Inferior parietal cortex (tissue), 1 donor: ENCODE measurements at regions not wholly inside any gene's neighbourhood (a gene's known extent, or its start where the extent isn't known, plus 50 kb on each side); places are given as distances from the start of the nearest gene placed in this dataset.
"Not testable (repeated sequence)": the region's sequence is repeated elsewhere in the genome, so short reads cannot be mapped to it uniquely, and the experiment has no call there.

Experiments used
- DNase-seq: peaks from one replicate; pipeline ENCODE4 v3.0.0-alpha.2; 2016; ENCODE audit errors: extremely low spot score

DNA sequence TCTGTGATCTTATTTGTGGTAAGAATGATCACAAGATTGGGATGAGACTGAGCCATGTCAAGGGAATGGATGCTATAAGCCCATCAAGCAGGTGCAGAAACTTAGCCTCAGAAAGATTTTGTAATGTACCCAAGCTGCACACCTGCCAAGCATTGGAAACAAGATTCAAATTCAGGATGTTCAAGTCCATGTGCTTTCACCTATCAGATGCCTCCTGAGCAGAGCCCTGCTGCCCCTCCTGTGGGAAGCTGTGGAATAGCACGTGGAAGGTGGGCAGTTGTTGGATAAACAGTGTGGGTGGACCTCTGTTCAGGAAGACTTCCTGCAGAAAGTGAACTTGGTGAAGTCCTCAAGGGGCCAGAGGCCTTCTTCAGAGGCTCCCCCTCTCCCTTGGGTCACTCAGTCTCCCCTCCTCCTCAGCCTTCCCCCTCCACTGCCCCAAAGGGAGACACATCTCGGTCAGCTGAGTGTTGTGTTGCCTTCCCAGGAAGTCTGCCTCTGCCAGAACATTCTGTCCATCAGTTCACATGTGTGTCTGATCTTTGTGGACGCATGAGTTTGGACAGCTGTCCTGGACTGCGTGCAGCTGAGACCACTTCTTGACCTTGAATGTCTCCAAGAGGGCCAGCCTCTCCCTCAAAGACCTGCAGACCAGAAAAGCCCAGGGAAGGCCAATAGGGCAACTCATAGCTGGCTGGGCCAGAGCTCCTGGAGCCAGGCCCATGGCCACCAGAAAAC lies 186.1 kb downstream of the INHBB start:
- DNase-seq: no peak

DNA sequence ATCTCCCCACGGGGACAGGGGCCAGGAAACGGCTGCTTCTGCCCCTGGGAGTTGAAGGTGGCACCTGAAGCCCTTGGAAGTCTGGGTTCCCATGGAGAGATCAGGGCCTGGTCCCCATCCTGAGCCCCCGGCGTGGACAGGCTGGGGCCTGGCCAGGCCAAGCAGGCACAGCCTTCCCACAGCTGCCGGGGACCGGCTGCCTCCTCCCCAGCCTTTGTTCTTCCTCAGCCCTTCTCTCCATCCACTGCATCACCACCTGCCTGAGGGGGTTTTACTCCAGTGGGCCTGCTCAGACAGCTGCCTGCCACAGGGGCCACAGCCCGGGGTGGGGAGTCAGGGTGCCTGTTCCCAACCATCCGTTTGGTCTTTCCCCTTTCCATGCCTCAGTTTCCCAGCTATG lies 187.7 kb downstream of the INHBB start:
- DNase-seq: no peak

DNA sequence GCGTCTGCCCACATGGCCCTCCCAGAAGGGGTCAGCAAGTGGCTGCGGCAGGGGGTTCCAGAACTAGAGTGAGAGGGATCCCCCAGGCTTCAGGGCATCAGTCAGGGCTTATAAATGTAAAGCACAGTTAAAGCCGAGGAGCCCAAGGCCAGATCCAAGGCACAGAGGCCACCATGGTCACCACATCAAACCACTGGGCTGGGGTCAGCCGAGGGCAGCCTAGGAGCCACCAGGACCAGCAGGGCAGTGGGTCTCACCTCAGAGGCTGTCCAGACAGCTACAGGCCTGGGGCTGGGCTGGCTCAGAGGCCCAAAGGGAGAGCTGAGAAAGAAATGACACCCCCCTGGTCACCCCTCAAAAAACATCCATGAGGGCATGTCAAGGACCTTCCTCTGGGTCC lies 188.5 kb downstream of the INHBB start:
- no peak for DNase-seq

DNA sequence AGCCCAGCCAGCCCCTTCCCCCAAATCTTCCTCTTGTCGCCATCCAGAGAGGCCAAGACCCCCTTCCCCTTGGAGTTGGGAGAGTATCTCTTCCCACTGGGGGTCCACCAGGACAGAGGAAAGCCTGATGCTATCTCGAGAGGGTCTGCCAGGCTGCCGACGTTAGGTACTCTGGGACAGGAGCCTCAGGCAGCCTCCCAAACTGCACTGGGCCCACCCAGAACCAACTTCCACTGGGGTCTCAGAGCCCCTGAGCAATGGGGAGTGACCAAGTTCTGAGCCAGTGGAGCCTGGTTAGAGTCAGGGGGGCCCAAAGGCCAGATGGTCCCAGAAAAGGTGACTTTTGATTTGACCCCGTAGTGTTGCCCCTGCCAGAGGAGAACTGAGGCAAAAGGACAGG lies 189.1 kb downstream of the INHBB start:
- DNase-seq: no peak

DNA sequence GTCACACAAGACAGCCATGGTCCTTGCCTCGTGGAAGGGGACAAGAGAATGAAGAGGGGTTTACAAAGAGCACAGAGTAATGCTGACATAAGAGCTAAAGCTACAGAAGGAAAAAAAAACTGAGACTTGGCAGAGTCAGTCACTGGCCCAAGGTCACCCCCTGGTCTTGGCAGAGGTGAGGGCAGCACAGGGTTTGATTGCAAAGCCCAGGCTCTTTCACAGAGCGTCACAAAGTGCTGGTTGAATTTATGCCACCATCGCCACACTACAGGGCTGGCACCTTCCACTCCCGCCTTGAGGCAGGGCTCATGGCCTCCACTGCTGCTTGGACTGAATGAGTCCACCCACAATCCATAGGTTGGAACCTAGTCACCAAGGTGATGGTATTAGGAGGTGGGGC lies 190.2 kb downstream of the INHBB start:
- DNase-seq: no peak

DNA sequence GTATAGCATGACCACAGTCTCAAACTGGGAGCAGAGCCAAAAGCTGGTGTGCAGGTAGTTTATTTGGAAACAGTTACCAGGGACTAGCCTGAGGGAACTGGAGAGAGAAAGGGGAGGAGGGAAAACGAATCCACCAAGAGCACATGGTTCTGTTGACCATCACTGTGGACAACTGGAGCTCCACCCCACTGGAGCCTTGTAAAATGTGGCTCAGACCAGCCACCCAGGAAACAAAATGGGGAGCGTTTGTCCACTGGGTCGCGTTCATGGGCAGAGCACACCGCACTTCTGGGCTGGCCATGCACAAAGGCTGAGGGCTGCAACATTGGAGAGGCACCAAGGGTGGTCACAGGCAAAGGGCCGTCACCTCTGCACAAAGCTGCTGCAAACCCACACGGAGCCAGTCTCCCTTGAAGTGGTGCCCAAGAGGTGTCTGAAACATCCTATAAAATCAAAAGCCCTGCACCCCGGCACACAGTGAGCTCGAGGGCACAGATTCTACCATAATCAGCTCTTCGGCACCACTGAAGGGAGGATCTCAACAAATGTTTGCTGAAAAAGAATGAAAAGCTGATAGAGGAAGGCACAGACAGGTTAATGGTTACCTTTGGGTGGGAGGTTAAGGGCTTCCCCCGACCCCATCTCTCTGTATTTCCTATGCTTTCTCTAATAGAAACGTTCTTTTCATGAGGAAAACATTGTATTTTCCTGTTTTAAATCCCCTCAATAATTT lies 192.9 kb downstream of the INHBB start:
- no peak for DNase-seq

DNA sequence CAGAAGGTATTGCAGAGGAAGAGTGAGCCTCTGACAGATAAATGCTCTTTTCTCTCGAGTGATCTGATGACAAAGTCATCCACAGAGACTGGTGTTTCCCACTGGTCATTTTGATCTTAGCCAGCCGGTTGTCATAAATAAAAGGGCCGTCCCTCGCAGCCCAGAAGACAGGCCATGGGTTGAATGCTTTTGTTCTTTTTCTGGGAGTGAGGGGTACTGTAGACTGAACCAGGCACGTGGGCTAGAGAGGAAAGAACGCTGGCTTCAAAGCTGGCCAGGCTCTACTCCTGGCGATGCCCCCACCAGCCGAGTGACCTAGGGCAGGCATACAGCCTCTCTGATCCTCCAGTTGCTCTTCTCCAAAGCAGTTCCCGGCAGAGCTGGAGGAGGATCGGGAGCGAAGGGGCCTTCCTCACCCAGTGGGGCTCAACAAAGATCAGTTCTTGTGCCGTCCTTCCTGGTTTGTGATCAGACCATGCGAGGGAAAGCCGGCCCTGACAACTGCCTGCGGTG lies 193.5 kb downstream of the INHBB start:
- no peak for DNase-seq

DNA sequence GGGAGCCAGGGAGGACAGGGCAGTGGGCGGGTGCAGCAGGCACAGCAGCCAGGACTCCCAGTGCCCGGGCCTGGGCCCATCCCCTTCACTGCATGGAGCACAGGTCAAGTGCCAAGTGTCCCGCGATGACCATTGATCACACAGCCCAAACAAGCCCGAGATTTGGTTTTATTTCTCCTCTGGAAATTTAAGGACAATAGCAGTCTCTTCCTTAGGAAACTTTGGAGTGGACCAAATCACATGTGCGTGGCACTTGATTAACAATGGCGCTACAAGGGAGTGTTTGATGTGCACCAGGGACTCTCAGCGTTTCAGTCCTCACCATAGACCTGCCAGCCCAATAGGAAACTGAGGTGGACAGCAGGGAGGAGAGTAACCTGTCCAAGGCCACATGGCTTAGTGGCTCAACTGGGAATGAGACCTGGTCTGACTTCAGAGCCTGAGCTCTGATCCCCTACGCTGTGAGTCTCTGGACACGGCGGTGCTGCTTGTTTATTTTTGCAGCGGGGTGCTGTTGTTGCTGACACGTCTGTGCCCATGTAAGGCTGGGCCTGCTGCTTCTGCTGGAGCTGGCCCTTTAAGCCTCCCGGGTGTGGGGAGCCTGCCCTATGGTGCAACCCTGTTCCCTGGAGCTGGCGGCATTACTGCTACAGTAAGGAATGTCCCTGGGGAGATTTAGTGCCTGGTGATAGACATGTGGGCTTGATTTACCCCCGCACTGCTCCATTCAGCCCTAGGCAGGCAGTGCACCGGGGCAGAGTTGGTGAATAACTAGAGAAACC lies 194.2 kb downstream of the INHBB start:
- DNase-seq: no peak

DNA sequence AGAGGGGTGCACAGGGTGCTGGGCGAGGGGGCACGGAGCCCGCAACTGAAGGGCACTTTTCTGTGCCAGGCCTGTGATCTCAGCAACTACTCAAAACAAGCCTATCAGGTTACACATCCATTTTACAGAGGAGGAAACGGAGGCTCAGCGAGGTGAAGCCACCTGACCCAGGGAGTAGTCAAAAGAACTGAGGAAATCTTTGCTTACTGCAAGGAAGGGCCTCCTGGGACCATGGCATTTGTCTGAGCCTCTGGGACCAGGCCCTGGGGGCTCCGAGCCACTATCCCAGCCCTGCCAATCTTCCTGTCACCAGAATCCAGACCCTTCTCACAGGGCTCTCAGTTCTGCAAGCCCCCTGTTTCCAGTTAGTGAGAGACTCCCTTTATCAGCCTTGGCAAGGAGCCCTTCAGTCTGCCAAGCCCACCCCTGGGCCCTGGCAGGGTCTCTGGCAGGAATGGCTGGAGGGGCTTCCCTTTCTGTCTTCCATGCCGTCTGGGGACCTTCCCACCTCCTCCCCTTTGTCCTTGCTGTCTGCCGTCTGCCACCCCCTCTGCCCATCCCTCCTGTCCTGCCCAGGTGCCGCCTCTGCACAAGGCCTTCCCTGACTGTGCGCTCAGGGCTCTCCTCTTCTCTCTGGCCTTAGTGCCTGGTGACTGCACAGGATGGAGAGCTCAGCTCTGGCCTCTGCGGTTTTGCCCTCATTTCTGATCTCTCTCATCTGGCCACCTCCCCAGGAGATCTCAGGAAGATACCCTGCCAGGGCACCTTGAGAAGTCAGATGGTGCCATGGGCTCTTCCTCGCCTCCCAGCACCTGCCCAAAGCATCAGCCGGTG lies 194.7 kb upstream of the GLI2 start:
- DNase-seq: no peak

DNA sequence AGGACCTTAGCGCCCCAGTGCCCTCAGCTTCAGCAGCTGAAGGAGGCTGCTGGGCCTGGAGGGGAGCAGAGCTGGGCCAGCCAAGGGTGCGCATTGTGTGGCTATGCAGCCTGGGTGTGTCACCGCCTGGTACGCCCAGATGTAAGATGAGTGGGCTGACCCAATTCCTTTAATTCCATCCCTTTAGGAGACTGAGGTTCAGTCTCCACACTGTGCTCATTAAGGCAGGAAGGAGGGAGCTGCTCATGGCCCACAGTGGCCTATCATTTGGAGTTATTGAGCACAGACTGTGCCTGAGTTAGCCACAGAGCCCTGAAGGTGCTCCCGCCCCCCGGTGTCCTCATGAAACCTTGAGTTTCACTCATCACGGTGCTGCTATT lies 194.1 kb upstream of the GLI2 start:
- DNase-seq: no peak

DNA sequence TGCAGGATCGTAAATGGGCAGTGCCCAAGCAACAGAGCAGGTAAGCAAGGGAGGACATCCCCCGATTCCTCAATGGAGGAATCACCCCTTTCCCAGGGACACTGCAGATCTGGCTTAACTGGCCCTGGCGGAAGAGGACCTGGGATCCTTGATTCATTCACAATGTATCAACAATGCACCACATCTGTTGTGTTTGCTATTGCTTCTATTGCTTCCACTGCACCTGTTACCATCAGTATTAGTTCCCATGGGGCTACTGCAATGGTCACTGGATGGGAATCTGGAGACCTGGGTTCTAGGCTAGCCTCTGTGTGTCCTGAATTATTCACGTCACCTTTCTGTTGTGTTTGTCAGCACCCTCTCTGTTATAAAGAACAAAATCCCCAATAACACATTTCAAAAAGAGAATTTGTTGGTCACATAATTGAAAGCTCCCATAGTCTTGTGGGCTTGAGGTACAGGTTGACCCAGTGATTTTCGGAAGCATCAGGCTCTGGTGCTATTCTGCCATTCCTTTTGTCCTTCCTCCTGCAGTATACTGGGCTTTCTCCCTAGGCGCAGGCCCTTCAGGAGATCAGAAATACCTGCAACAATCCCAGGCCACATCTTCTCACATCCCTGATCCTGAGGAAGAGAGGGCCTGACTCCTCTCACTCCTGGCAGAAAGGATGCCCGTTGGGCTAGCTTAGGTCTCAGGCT lies 193.5 kb upstream of the GLI2 start:
- no peak for DNase-seq

DNA sequence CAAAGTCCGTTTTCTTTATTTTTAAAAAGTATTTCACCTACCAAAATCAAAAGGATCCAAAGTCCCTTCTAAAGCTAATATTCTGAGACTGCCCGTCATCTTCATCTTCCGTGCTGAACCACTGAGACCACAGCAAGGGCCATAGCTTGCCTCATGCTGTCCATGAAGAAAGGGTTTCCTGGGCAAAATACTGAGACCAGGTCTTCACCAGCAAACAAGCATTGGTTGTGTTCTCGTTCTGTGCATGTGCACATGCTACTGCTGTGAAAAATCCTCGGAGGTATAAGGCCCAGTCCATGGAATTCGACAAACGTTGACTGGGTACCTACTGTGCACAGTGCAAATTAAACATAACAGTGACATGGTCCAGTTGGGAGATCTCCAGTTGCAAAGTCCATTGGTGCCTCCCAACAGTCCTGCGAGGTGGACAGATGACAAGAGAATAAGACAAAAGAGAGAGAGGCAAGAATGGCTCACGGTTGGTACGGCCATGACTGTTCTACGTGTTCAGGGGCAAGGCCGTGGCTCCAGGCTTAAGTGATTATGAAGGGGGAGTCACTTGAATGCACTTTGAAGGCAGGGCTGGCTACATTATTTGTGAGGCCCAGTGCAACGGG lies 192.6 kb upstream of the GLI2 start:
- DNase-seq: no peak

DNA sequence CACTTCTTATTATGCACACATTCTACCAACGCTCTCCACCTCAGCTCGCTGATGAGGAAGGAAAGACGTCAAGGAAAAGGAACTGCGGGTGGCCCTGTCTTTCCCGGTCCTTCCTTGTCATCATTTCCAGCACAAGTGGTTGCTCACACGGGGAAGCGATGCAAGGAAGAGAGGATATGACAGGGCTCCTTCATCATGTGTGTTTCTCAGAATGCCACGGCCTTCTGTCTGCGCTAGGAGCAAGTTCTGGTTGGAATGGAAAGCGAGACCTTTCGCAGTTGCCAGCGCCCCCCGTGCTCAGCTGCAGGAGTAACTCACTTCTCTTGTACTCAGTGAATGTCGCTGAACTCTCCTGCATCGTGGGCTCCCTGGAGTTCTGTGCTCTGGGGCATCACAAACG lies 191.8 kb upstream of the GLI2 start:
- no peak for DNase-seq

DNA sequence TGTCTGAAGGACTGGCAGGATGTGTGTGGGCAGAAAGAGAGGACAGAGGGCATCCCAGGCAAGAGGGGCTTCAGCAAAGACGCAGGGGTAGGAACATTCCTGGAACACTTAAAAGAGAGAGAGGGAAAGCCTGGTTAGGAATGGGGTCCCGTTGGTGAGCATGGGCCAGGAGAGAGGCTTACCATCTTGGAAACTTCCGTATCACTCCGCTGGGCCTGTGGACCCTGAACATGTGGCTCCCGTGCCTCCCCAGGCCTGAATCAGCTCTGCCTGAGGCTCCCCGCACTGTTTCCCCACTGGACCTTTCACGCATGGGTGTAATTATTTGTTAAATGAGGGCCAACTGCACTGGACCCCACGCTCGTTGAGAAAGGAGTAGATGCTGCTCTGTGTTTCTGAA lies 191.1 kb upstream of the GLI2 start:
- no peak for DNase-seq

DNA sequence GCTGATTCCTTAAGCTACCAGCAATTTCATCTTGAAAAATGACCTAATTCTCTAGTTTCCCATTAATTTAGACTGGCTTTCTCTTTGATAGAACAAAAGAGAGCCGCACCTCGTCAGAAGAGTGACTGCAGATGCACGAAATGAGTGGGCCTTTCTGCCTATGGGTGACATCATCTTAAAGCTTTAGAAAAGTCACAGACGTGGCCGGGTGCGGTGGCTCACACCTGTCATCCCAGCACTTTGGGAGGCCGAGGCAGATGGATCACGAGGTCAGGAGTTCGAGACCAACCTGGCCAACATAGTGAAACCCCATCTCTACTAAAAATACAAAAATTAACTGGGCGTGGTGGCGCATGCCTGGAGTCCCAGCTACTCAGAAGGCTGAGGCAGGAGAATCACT lies 190.7 kb upstream of the GLI2 start:
- not testable (repeated sequence) for DNase-seq

DNA sequence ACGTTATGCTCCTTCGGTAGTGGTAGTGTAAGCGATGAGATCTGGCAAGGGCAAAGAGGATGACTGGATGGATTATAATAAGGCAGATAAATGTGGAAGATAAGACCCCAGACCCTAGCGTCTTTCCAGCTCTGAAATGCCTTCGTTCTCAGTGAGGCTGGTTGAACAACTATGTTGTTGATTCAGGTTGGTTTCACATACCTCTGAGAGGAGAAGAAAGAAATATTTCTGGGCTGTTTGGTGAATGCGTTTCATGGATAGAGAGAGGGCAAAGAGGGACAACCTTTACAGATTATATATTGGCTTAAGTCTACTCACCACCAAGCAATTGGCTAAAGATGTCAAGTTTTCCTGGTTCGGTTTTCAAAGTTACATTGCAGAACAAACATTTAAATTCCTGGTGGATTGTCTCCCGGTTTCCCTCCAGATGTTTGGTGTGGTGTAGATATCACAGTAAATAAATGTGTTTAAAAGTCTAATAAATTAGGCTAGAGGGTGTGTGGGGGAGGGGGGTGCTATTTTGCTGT lies 190.1 kb upstream of the GLI2 start:
- DNase-seq: no peak

DNA sequence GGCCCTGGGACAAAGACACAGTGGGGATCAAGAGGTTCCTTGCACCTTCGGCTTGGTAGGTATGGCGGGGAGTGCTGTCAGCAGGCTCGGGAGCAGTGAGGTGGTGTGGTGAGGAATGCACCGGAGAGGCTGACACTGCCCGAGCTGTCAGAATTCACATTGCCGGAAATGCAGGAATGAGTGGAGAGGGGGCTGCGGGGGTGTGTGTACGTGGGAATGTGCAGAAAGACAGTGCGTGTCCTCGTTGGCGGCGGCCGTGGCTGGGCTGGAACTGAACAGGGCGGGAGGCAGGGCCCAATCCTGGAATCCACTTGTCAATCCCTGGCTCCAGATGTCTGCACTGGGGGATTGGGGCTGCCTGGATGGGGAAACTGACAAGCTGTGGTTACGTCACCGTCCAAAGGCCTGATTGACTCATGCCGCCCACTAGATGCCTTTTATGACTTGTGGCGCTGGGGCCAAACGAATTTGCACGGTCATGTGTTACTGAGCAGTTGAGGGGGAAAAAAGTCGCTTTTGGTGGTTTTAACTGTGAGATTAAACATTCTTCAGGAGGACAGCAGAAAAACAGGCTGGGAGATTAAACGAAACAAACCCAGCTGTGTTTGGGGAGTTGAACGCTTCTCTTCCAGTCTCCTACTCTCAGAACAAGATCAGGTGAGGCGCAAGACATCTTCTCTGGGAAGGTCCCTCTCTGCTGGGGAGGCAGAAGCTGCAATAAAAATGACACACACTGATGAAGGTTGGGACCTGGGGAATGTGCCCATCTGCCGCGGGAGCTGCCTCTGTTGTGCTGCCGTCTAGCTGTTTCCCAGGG lies 189.4 kb upstream of the GLI2 start:
- no peak for DNase-seq

DNA sequence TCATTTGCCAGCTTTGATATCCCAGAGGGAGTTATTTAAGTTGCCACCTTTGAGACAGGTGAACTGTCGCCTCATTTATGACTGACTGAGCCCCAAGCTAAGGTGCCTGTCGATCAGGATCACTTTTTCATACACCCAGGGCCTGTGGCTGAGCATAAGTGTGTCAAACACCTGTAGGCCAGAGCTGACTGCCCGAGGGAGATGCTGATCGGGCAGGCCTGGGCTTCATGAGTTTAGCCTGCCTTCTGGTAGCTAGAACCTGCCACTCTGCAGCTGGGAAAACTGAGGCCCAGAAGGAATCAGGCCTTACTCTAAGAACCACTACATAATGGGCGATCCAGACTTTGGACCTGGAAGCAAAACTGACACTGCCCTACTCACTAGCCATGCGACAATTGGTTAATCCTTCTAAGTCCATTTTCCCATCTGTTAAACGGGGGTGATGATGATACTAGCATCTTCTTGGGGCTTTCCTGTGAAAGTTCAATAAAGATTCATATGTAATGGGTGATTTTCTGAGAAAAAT lies 188.7 kb upstream of the GLI2 start:
- DNase-seq: no peak

DNA sequence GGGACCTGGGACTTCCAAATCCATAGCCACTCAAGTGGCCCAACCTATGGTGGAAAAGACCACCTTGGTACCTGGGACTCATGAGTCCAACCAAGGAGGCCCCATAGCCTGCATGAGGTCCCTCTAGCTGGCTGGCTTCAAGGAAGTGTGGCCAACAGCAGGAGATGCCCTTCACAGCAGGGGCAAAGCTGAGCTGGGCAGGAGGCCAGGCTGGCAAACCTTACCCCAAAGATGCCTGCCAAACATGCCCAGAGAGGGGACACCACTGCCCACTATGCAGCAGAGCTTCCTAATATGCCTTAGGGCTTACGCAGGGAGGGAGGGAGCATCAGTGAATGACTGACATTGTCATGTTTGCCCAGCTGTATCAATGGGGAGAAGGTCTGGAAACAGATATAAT lies 188.0 kb upstream of the GLI2 start:
- no peak for DNase-seq
